K562 (cell line): ENCODE measurements at regions not wholly inside any gene's neighbourhood (a gene's known extent, or its start where the extent isn't known, plus 50 kb on each side); places are given as distances from the start of the nearest gene placed in this dataset.

ENCODE experiments used
- CREB1 ChIP-seq, 2 experiments: sonication (generic) in 1 of 2; formaldehyde crosslinking in 1 of 2; IDR thresholded peaks; 2 replicates each; pipeline versions ENCODE4 v1.6.1 to v1.8.0; 2012 to 2022; ENCODE audit warnings: inconsistent platforms in 1 of 2, mild to moderate bottlenecking in 1 of 2, missing genetic modification reagents in 1 of 2, moderate library complexity in 1 of 2
- EP300 ChIP-seq: IDR thresholded peaks from 2 replicates; pipeline ENCODE4 v1.6.1; 2012; ENCODE audit warnings: low read length, improper control_type of control experiment
- GABPA ChIP-seq: fragments of 200-800 bp; sonication (Bioruptor generic); conservative IDR thresholded peaks from 2 replicates; pipeline ENCODE4 v1.6.1; 2016; ENCODE audit warnings: low read depth, missing genetic modification characterization, missing compliant biosample characterization
- NR2C1 ChIP-seq, 2 experiments: fragments of 450-650 bp; IDR thresholded peaks; 2 replicates each; pipeline ENCODE4 v1.6.1; 2017; ENCODE audit warnings: mild to moderate bottlenecking in 2 of 2, antibody characterized with exemption in 1 of 2, inconsistent platforms in 1 of 2, missing compliant biosample characterization in 1 of 2, missing genetic modification characterization in 1 of 2
- NRF1 ChIP-seq, 2 experiments: fragments of 450-650 bp; IDR thresholded peaks in 1 of 2; conservative IDR thresholded peaks in 1 of 2; 2 replicates each; pipeline ENCODE4 v1.6.1; 2014; ENCODE audit warnings: mild to moderate bottlenecking in 2 of 2
- POLR2A ChIP-seq: fragments of 450-650 bp; conservative IDR thresholded peaks from 2 replicates; pipeline ENCODE4 v1.6.1; 2016
- SETDB1 ChIP-seq: IDR thresholded peaks from one replicate; pipeline ENCODE4 v1.6.1; 2012; ENCODE audit warnings: low read length, control low read depth, inconsistent platforms
- SRSF1 ChIP-seq: fragments of 200-400 bp; formaldehyde crosslinking; IDR thresholded peaks from 2 replicates; pipeline ENCODE4 v1.6.1; 2017; ENCODE audit warnings: mild to moderate bottlenecking, low read depth, low read length, moderate library complexity
- TAF1 ChIP-seq: IDR thresholded peaks from 2 replicates; pipeline ENCODE4 v1.6.1; 2011; ENCODE audit warnings: mild to moderate bottlenecking, low read length, moderate library complexity; ENCODE audit not compliant: insufficient read depth, control insufficient read depth, severe bottlenecking; ENCODE audit errors: extremely low read depth
- TF ChIP-seq, protein P1 (sequence below), 3 experiments: IDR thresholded peaks in 2 of 3; conservative IDR thresholded peaks in 1 of 3; 2 replicates each; pipeline ENCODE4 v1.5.1; 2011 to 2012; ENCODE audit warnings: low read length in 3 of 3, mild to moderate bottlenecking in 3 of 3, control low read depth in 2 of 3, improper control_type of control experiment in 1 of 3, inconsistent platforms in 1 of 3, low read depth in 1 of 3, mixed read lengths in 1 of 3, moderate library complexity in 1 of 3; ENCODE audit not compliant: insufficient read depth in 2 of 3
- TF ChIP-seq, protein P2 (sequence below): IDR thresholded peaks from 2 replicates; pipeline ENCODE4 v1.6.1; 2016; ENCODE audit warnings: missing genetic modification characterization, missing compliant biosample characterization
- TF ChIP-seq, protein P3 (sequence below): fragments of 450-650 bp; IDR thresholded peaks from 2 replicates; pipeline ENCODE4 v1.6.1; 2016; ENCODE audit warnings: borderline replicate concordance

DNA sequence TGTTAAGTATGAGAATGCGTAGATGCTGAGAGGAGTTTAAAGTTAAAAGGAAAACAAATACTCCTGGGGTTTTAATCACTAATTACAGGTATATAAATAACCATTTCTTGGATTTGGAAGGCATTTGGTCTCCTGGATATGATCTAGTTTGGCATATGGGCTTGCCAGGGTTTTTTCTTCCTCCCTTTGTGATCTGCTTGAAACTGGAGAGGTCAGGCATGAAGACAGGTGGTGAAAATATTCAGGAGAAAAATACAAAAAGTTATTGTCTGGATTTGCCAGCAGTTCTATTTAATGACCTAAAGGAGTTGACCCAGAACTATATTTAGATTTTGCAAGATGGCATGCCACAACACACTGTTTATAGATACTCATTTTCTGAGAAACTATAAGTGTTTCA is 136.3 kb downstream of the DIPK2A start:
- TF ChIP-seq NR2C1 (IDR thresholded peaks at IDR 0.05): no peak
- no peak for TF ChIP-seq NR2C1 (tag; IDR thresholded peaks at IDR 0.05)
- TF ChIP-seq SRSF1: no peak
- TF ChIP-seq CREB1 (IDR thresholded peaks at IDR 0.05): no peak
- no peak for TF ChIP-seq CREB1 (CRISPR knock-in tag; IDR thresholded peaks at IDR 0.05)
- no peak for TF ChIP-seq EP300
- TF ChIP-seq, protein P1, sequence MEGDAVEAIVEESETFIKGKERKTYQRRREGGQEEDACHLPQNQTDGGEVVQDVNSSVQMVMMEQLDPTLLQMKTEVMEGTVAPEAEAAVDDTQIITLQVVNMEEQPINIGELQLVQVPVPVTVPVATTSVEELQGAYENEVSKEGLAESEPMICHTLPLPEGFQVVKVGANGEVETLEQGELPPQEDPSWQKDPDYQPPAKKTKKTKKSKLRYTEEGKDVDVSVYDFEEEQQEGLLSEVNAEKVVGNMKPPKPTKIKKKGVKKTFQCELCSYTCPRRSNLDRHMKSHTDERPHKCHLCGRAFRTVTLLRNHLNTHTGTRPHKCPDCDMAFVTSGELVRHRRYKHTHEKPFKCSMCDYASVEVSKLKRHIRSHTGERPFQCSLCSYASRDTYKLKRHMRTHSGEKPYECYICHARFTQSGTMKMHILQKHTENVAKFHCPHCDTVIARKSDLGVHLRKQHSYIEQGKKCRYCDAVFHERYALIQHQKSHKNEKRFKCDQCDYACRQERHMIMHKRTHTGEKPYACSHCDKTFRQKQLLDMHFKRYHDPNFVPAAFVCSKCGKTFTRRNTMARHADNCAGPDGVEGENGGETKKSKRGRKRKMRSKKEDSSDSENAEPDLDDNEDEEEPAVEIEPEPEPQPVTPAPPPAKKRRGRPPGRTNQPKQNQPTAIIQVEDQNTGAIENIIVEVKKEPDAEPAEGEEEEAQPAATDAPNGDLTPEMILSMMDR (IDR thresholded peaks at IDR 0.05 in 2 of 3, conservative IDR thresholded peaks at IDR 0.05 in 1 of 3; ENCODE audit: insufficient read depth in 2 of 3, low read depth in 1 of 3, low read length in 3 of 3): no peak
- TF ChIP-seq POLR2A: no peak
- no peak for TF ChIP-seq TAF1
- TF ChIP-seq GABPA (tag): no peak
- no peak for TF ChIP-seq NRF1 (conservative IDR thresholded peaks at IDR 0.05 in 1 of 2, IDR thresholded peaks at IDR 0.05 in 1 of 2)
- TF ChIP-seq SETDB1: no peak
- TF ChIP-seq, protein P2, sequence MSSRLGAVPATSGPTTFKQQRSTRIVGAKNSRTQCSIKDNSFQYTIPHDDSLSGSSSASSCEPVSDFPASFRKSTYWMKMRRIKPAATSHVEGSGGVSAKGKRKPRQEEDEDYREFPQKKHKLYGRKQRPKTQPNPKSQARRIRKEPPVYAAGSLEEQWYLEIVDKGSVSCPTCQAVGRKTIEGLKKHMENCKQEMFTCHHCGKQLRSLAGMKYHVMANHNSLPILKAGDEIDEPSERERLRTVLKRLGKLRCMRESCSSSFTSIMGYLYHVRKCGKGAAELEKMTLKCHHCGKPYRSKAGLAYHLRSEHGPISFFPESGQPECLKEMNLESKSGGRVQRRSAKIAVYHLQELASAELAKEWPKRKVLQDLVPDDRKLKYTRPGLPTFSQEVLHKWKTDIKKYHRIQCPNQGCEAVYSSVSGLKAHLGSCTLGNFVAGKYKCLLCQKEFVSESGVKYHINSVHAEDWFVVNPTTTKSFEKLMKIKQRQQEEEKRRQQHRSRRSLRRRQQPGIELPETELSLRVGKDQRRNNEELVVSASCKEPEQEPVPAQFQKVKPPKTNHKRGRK: no peak
- TF ChIP-seq, protein P3, sequence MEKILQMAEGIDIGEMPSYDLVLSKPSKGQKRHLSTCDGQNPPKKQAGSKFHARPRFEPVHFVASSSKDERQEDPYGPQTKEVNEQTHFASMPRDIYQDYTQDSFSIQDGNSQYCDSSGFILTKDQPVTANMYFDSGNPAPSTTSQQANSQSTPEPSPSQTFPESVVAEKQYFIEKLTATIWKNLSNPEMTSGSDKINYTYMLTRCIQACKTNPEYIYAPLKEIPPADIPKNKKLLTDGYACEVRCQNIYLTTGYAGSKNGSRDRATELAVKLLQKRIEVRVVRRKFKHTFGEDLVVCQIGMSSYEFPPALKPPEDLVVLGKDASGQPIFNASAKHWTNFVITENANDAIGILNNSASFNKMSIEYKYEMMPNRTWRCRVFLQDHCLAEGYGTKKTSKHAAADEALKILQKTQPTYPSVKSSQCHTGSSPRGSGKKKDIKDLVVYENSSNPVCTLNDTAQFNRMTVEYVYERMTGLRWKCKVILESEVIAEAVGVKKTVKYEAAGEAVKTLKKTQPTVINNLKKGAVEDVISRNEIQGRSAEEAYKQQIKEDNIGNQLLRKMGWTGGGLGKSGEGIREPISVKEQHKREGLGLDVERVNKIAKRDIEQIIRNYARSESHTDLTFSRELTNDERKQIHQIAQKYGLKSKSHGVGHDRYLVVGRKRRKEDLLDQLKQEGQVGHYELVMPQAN: no peak
